ENCODE measurements at regions not wholly inside any gene's neighbourhood (a gene's known extent, or its start where the extent isn't known, plus 50 kb on each side); places are given as distances from the start of the nearest gene placed in this dataset.

DNA sequence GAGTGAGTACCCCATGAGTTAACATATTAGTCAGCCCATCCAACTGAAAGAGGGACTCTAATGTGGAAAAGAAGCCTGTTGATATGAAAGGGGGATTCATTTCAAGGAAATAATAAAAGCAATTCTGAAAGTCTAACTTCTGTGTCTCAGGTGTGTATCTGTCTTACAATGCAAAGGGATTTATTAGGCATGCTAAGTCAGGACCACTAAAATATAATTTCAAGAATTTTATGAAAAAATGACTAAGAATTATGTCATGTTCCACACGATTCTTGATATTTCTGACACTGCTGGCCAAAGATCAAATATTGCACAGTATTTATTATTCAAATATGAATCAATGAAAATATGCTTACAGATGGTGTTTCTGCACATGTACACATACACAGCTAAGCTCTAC is 130.8 kb downstream of the KLF12 start:
- TF ChIP-seq, protein P1, sequence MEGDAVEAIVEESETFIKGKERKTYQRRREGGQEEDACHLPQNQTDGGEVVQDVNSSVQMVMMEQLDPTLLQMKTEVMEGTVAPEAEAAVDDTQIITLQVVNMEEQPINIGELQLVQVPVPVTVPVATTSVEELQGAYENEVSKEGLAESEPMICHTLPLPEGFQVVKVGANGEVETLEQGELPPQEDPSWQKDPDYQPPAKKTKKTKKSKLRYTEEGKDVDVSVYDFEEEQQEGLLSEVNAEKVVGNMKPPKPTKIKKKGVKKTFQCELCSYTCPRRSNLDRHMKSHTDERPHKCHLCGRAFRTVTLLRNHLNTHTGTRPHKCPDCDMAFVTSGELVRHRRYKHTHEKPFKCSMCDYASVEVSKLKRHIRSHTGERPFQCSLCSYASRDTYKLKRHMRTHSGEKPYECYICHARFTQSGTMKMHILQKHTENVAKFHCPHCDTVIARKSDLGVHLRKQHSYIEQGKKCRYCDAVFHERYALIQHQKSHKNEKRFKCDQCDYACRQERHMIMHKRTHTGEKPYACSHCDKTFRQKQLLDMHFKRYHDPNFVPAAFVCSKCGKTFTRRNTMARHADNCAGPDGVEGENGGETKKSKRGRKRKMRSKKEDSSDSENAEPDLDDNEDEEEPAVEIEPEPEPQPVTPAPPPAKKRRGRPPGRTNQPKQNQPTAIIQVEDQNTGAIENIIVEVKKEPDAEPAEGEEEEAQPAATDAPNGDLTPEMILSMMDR (IDR thresholded peaks at IDR 0.05; ENCODE audit: low read length): no peak
- no peak for TF ChIP-seq EZH2 (IDR thresholded peaks at IDR 0.05; ENCODE audit: borderline replicate concordance, low read length)
